HEK293 (cell line): ENCODE measurements at regions not wholly inside any gene's neighbourhood (a gene's known extent, or its start where the extent isn't known, plus 50 kb on each side); places are given as distances from the start of the nearest gene placed in this dataset.

Experiments
- HIC1 ChIP-seq: fragments of 450-650 bp; formaldehyde crosslinking; IDR thresholded peaks from 2 replicates; pipeline ENCODE4 v1.5.1; 2016; ENCODE audit warnings: missing biosample characterization, missing genetic modification characterization
- HOXC10 ChIP-seq: sonication (generic); formaldehyde crosslinking; IDR thresholded peaks from 2 replicates; pipeline ENCODE4 v1.8.1; 2023; ENCODE audit warnings: mild to moderate bottlenecking, missing genetic modification reagents
- IKZF3 ChIP-seq: fragments of 450-650 bp; IDR thresholded peaks from 2 replicates; pipeline ENCODE4 v1.5.0; 2018; ENCODE audit warnings: missing biosample characterization, mild to moderate bottlenecking, missing genetic modification characterization, moderate library complexity
- INSM2 ChIP-seq: fragments of 450-650 bp; formaldehyde crosslinking; IDR thresholded peaks from 2 replicates; pipeline ENCODE4 v1.5.1; 2016; ENCODE audit warnings: missing biosample characterization, missing genetic modification characterization
- KLF17 ChIP-seq: fragments of 450-650 bp; formaldehyde crosslinking; IDR thresholded peaks from 2 replicates; pipeline ENCODE4 v1.5.1; 2016; ENCODE audit warnings: missing biosample characterization, missing genetic modification characterization
- PRDM6 ChIP-seq: fragments of 450-650 bp; formaldehyde crosslinking; IDR thresholded peaks from 2 replicates; pipeline ENCODE4 v1.5.1; 2017; ENCODE audit warnings: missing biosample characterization, missing genetic modification characterization
- REPIN1 ChIP-seq: fragments of 450-650 bp; formaldehyde crosslinking; IDR thresholded peaks from 2 replicates; pipeline ENCODE4 v1.5.1; 2017; ENCODE audit warnings: missing biosample characterization, missing genetic modification characterization, low read depth
- SCRT2 ChIP-seq: fragments of 450-650 bp; formaldehyde crosslinking; IDR thresholded peaks from 2 replicates; pipeline ENCODE4 v1.5.1; 2016; ENCODE audit warnings: missing biosample characterization, missing genetic modification characterization
- ZBTB44 ChIP-seq: fragments of 450-650 bp; IDR thresholded peaks from 2 replicates; pipeline ENCODE4 v1.5.1; 2018; ENCODE audit warnings: missing biosample characterization, mild to moderate bottlenecking, missing genetic modification characterization
- ZBTB48 ChIP-seq: fragments of 450-650 bp; formaldehyde crosslinking; IDR thresholded peaks from 2 replicates; pipeline ENCODE4 v1.5.1; 2016; ENCODE audit warnings: missing biosample characterization, missing genetic modification characterization
- ZBTB7A ChIP-seq: fragments of 450-650 bp; formaldehyde crosslinking; IDR thresholded peaks from 2 replicates; pipeline ENCODE4 v1.5.1; 2016; ENCODE audit warnings: low read depth, missing biosample characterization, missing genetic modification characterization
- ZEB2 ChIP-seq: fragments of 450-650 bp; formaldehyde crosslinking; IDR thresholded peaks from 2 replicates; pipeline ENCODE4 v1.5.1; 2016; ENCODE audit warnings: missing biosample characterization, missing genetic modification characterization
- ZFP3 ChIP-seq: fragments of 450-650 bp; formaldehyde crosslinking; IDR thresholded peaks from 2 replicates; pipeline ENCODE4 v1.5.1; 2016; ENCODE audit warnings: low read depth, missing biosample characterization, missing genetic modification characterization
- ZNF121 ChIP-seq: fragments of 450-650 bp; formaldehyde crosslinking; IDR thresholded peaks from 2 replicates; pipeline ENCODE4 v1.5.1; 2016; ENCODE audit warnings: missing biosample characterization, missing genetic modification characterization
- ZNF132 ChIP-seq: fragments of 450-650 bp; formaldehyde crosslinking; IDR thresholded peaks from 2 replicates; pipeline ENCODE4 v1.5.1; 2017; ENCODE audit warnings: missing biosample characterization, missing genetic modification characterization, borderline replicate concordance
- ZNF133 ChIP-seq: fragments of 450-650 bp; formaldehyde crosslinking; IDR thresholded peaks from 2 replicates; pipeline ENCODE4 v1.5.1; 2016; ENCODE audit warnings: missing biosample characterization, missing genetic modification characterization
- ZNF138 ChIP-seq: fragments of 450-650 bp; formaldehyde crosslinking; IDR thresholded peaks from 2 replicates; pipeline ENCODE4 v1.5.1; 2016; ENCODE audit warnings: missing biosample characterization, missing genetic modification characterization, borderline replicate concordance
- ZNF175 ChIP-seq: fragments of 450-650 bp; formaldehyde crosslinking; IDR thresholded peaks from 2 replicates; pipeline ENCODE4 v1.5.1; 2016; ENCODE audit warnings: missing biosample characterization, missing genetic modification characterization
- ZNF19 ChIP-seq: fragments of 450-650 bp; formaldehyde crosslinking; IDR thresholded peaks from 2 replicates; pipeline ENCODE4; 2016; ENCODE audit warnings: missing biosample characterization, missing genetic modification characterization, low read depth
- ZNF214 ChIP-seq: fragments of 450-650 bp; formaldehyde crosslinking; IDR thresholded peaks from 2 replicates; pipeline ENCODE4 v1.5.1; 2017; ENCODE audit warnings: missing biosample characterization, mild to moderate bottlenecking, missing genetic modification characterization, borderline replicate concordance
- ZNF239 ChIP-seq: fragments of 450-650 bp; formaldehyde crosslinking; IDR thresholded peaks from 2 replicates; pipeline ENCODE4 v1.5.1; 2016; ENCODE audit warnings: missing biosample characterization, missing genetic modification characterization
- ZNF24 ChIP-seq: fragments of 450-650 bp; formaldehyde crosslinking; IDR thresholded peaks from 2 replicates; pipeline ENCODE4 v1.5.1; 2016; ENCODE audit warnings: missing biosample characterization, missing genetic modification characterization
- ZNF394 ChIP-seq: fragments of 450-650 bp; formaldehyde crosslinking; IDR thresholded peaks from 2 replicates; pipeline ENCODE4 v1.5.1; 2016; ENCODE audit warnings: missing biosample characterization, missing genetic modification characterization, mild to moderate bottlenecking, moderate library complexity, borderline replicate concordance
- ZNF433 ChIP-seq: fragments of 450-650 bp; formaldehyde crosslinking; IDR thresholded peaks from 2 replicates; pipeline ENCODE4 v1.5.1; 2016; ENCODE audit warnings: missing biosample characterization, missing genetic modification characterization, low read depth
- ZNF514 ChIP-seq: fragments of 450-650 bp; formaldehyde crosslinking; IDR thresholded peaks from 2 replicates; pipeline ENCODE4 v1.5.1; 2016; ENCODE audit warnings: missing biosample characterization, missing genetic modification characterization
- ZNF548 ChIP-seq: fragments of 450-650 bp; formaldehyde crosslinking; IDR thresholded peaks from 2 replicates; pipeline ENCODE4 v1.5.1; 2016; ENCODE audit warnings: missing biosample characterization, missing genetic modification characterization
- ZNF561 ChIP-seq: fragments of 450-650 bp; IDR thresholded peaks from 2 replicates; pipeline ENCODE4 v1.5.1; 2018; ENCODE audit warnings: missing biosample characterization, missing genetic modification characterization, borderline replicate concordance
- ZNF585B ChIP-seq: fragments of 450-650 bp; formaldehyde crosslinking; IDR thresholded peaks from 2 replicates; pipeline ENCODE4 v1.5.1; 2016; ENCODE audit warnings: missing biosample characterization, missing genetic modification characterization
- ZNF624 ChIP-seq: fragments of 450-650 bp; formaldehyde crosslinking; IDR thresholded peaks from 2 replicates; pipeline ENCODE4 v1.5.1; 2017; ENCODE audit warnings: missing biosample characterization, missing genetic modification characterization
- ZNF704 ChIP-seq: fragments of 450-650 bp; formaldehyde crosslinking; IDR thresholded peaks from 2 replicates; pipeline ENCODE4 v1.5.1; 2016; ENCODE audit warnings: missing biosample characterization, missing genetic modification characterization
- ZSCAN16 ChIP-seq: fragments of 450-650 bp; formaldehyde crosslinking; IDR thresholded peaks from 2 replicates; pipeline ENCODE4 v1.5.1; 2016; ENCODE audit warnings: missing biosample characterization, missing genetic modification characterization

- TF ChIP-seq ZNF394 (tag by site-specific recombination) (peak; percentile 64), PRDM6 (tag by site-specific recombination) (peak; percentile 89), ZNF24 (tag by site-specific recombination) (peak; percentile 96), ZNF138 (tag by site-specific recombination) (no peak), ZNF561 (tag by site-specific recombination) (peak; percentile 92), INSM2 (tag by site-specific recombination) (peak; percentile 95), SCRT2 (tag by site-specific recombination) (peak; percentile 84), ZNF214 (no peak), ZNF514 (tag by site-specific recombination) (no peak), ZBTB44 (peak; percentile 83), ZEB2 (peak; percentile 84), ZNF624 (tag by site-specific recombination) (no peak), ZNF133 (no peak), ZNF121 (tag by site-specific recombination) (no peak), HOXC10 (no peak), ZNF585B (tag by site-specific recombination) (no peak), ZSCAN16 (tag by site-specific recombination) (0 out of 2 replicates have a peak, but pooled peaks have one; percentile 44), HIC1 (tag by site-specific recombination) (peak; percentile 58; the same call in 1 of the 2 replicates), KLF17 (tag by site-specific recombination) (peak; percentile 86), ZNF132 (tag by site-specific recombination) (no peak), ZBTB7A (tag by site-specific recombination) (no peak), ZNF175 (tag by site-specific recombination) (no peak), ZBTB48 (tag by site-specific recombination) (no peak), ZNF19 (tag by site-specific recombination) (no peak), ZNF433 (tag by site-specific recombination) (no peak), ZNF704 (tag by site-specific recombination) (no peak), IKZF3 (tag by site-specific recombination) (peak; percentile 48; the same call in 1 of the 2 replicates), ZNF548 (no peak), ZNF239 (0 out of 2 replicates have a peak, but pooled peaks have one; percentile 23), ZFP3 (0 out of 2 replicates have a peak, but pooled peaks have one; percentile 16), REPIN1 (tag by site-specific recombination) (no peak)
Observed at GRCh38 chr9:1462626-1463308, 412.6 kb downstream of the DMRT2 start (continued).
